Lung (tissue), 11 donors: ENCODE measurements at regions not wholly inside any gene's neighbourhood (a gene's known extent, or its start where the extent isn't known, plus 50 kb on each side); places are given as distances from the start of the nearest gene placed in this dataset.

Experiments
- ATAC-seq: fragments of 200-7000 bp; cut with Tn5 transposase; one replicate; pipeline ENCODE4 v1.9.1; 2020; ENCODE audit warnings: moderate number of reproducible peaks; ENCODE audit not compliant: insufficient read depth, low FRiP score
- DNase-seq, 3 donors: peaks; one replicate each; pipeline ENCODE4 v3.0.0-alpha.2; 2013 to 2017
- H3K27ac ChIP-seq, 2 donors: one replicate each; pipeline ENCODE4 v1.5.1; 2013; ENCODE audit warnings: mild to moderate bottlenecking in 2 of 2, moderate library complexity in 2 of 2, control low read depth in 1 of 2, inconsistent platforms in 1 of 2, low read depth in 1 of 2, low read length in 1 of 2
- H3K27me3 ChIP-seq, 3 donors: one replicate each; pipeline ENCODE4 v1.5.1; 2013; ENCODE audit warnings: low read length in 2 of 3; ENCODE audit not compliant: control insufficient read depth in 3 of 3, insufficient read depth in 3 of 3
- H3K36me3 ChIP-seq, 4 donors: one replicate each; pipeline ENCODE4 v1.5.1; 2013; ENCODE audit warnings: low read length in 4 of 4, mild to moderate bottlenecking in 1 of 4, moderate library complexity in 1 of 4; ENCODE audit not compliant: control insufficient read depth in 4 of 4, insufficient read depth in 4 of 4
- H3K4me1 ChIP-seq, 5 donors: one replicate each; pipeline ENCODE4 v1.5.1; 2013; ENCODE audit warnings: low read length in 5 of 5, mild to moderate bottlenecking in 2 of 5, moderate library complexity in 1 of 5; ENCODE audit not compliant: control insufficient read depth in 5 of 5, insufficient read depth in 5 of 5
- H3K4me3 ChIP-seq: one replicate; pipeline ENCODE4 v1.5.1; 2013; ENCODE audit warnings: mild to moderate bottlenecking, control low read depth, moderate library complexity
- H3K9ac ChIP-seq, 2 donors: one replicate each; pipeline ENCODE4 v1.5.1; 2013; ENCODE audit warnings: low read length in 2 of 2, control low read depth in 1 of 2; ENCODE audit not compliant: insufficient read depth in 1 of 2
- H3K9me3 ChIP-seq, 4 donors: one replicate each; pipeline ENCODE4 v1.5.1; 2013; ENCODE audit warnings: low read length in 3 of 4, mild to moderate bottlenecking in 1 of 4, moderate library complexity in 1 of 4; ENCODE audit not compliant: control insufficient read depth in 4 of 4, insufficient read depth in 3 of 4
- CTCF ChIP-seq: IDR thresholded peaks from 2 replicates; pipeline ENCODE4 v1.5.1; 2012; ENCODE audit warnings: mild to moderate bottlenecking; ENCODE audit errors: control extremely low read depth, extremely low read depth
- WGBS, 2 donors: extraction: QIAGEN DNeasy Blood & Tissue Kit; methylation state at CpG; one replicate each; pipeline ENCODE4 v1.1.7; 2013; 5-methylcytosine and 5-hydroxymethylcytosine counted together
- donor health status: control.
- donor health status: control.
- donor health status: Bipolar disorder and iron deficiency.
- donor health status: healthy.
- donor health status: DM: yes; HTN: yes; CAD: no.

GRCh38 chr5:124210111-124210910 is 536.1 kb downstream of the ZNF608 start:
- H3K4me3 ChIP-seq: no peak overlapping the region
- no peak overlapping the region for H3K9ac ChIP-seq
- peaks cover 0 to 3% (median 1%) of the 10 kb centered on the region in 4 donors for H3K9me3 ChIP-seq
- no peaks in the 10 kb centered on the region for H3K4me1 ChIP-seq
- H3K27me3 ChIP-seq: no peaks in the 10 kb centered on the region
- ATAC-seq (no peak), DNase-seq (no peak)
- 81 to 88% methylated on average over 2 of the region's 2 CpGs for WGBS, 2 donors
- TF ChIP-seq CTCF: no peak
- H3K36me3 ChIP-seq: no peaks in the 10 kb centered on the region
- no peak overlapping the region for H3K27ac ChIP-seq

GRCh38 chr5:124207118-124207517 is 539.3 kb downstream of the ZNF608 start:
- H3K4me1 ChIP-seq: no peaks in the 10 kb centered on the region
- no peak for ATAC-seq
- H3K9ac ChIP-seq: no peak overlapping the region
- DNase-seq: no peak
- WGBS, 2 donors: 87 to 93% methylated on average over 3 of the region's 3 CpGs
- H3K27me3 ChIP-seq: no peaks in the 10 kb centered on the region
- TF ChIP-seq CTCF: no peak
- peaks cover 0 to 10% (median 3%) of the 10 kb centered on the region in 4 donors for H3K9me3 ChIP-seq
- no peaks in the 10 kb centered on the region for H3K36me3 ChIP-seq
- no peak overlapping the region for H3K27ac ChIP-seq
- H3K4me3 ChIP-seq: no peak overlapping the region

- no peak overlapping the region for H3K27ac ChIP-seq
- H3K9me3 ChIP-seq: peaks cover 0 to 10% (median 3%) of the 10 kb centered on the region in 4 donors
- no peaks in the 10 kb centered on the region for H3K36me3 ChIP-seq
- 73 to 91% methylated on average over 2 of the region's 2 CpGs for WGBS, 2 donors
- H3K4me1 ChIP-seq: no peaks in the 10 kb centered on the region
- no peak overlapping the region for H3K9ac ChIP-seq
- no peak overlapping the region for H3K4me3 ChIP-seq
- no peak for TF ChIP-seq CTCF
- ATAC-seq (no peak), DNase-seq (no peak)
- H3K27me3 ChIP-seq: no peaks in the 10 kb centered on the region
Observed at GRCh38 chr5:124206540-124206939, 539.9 kb downstream of the ZNF608 start.

GRCh38 chr5:124203303-124203702 is 543.1 kb downstream of the ZNF608 start:
- no peak overlapping the region for H3K9ac ChIP-seq
- ATAC-seq: no peak
- 97 to 98% methylated on average over 4 of the region's 4 CpGs for WGBS, 2 donors

More at GRCh38 chr5:124203303-124203702, 543.1 kb downstream of the ZNF608 start:
- Histone ChIP-seq H3K36me3 (no peaks in the 10 kb centered on the region), H3K27me3 (no peaks in the 10 kb centered on the region), H3K27ac (no peak overlapping the region), H3K9me3 (peaks cover 0 to 10% (median 4%) of the 10 kb centered on the region in 4 donors), H3K4me1 (no peaks in the 10 kb centered on the region), H3K4me3 (no peak overlapping the region)
- DNase-seq: no peak
- TF ChIP-seq CTCF: no peak
